Jurkat, Clone E6-1 (cell line): ENCODE measurements at regions not wholly inside any gene's neighbourhood (a gene's known extent, or its start where the extent isn't known, plus 50 kb on each side); places are given as distances from the start of the nearest gene placed in this dataset.
"Not testable (repeated sequence)": the region's sequence is repeated elsewhere in the genome, so short reads cannot be mapped to it uniquely, and the experiment has no call there.

ENCODE experiments used
- DNase-seq: peaks from one replicate; pipeline ENCODE4 v3.0.0-alpha.2; 2011; ENCODE audit warnings: low read depth, low spot score
- H3K4me3 ChIP-seq: 2 replicates; pipeline ENCODE4 v1.5.1; 2011; ENCODE audit warnings: mild to moderate bottlenecking, low read length, control low read depth, moderate library complexity

DNA sequence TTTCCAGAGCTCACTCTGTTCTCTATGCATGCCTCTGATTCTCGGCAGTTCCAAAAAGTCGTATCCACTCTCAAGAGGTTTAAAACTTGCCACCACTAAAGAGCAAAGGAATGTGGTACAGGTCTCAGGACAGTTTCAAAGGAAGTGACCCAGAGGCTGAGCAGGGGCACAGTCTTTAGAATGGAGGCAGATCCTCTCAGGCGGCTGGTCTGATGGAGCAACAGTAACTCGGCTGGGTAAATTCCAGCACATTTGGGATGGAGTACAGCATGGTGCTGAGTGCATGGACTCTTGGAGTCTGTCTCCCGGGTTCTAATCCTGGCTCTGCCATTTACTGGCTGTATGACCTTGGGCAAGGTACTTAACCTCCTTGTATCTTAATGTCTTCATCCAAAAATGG is 88.1 kb upstream of the BACH2 start:
- no peak for DNase-seq
- no peak overlapping the region for H3K4me3 ChIP-seq

DNA sequence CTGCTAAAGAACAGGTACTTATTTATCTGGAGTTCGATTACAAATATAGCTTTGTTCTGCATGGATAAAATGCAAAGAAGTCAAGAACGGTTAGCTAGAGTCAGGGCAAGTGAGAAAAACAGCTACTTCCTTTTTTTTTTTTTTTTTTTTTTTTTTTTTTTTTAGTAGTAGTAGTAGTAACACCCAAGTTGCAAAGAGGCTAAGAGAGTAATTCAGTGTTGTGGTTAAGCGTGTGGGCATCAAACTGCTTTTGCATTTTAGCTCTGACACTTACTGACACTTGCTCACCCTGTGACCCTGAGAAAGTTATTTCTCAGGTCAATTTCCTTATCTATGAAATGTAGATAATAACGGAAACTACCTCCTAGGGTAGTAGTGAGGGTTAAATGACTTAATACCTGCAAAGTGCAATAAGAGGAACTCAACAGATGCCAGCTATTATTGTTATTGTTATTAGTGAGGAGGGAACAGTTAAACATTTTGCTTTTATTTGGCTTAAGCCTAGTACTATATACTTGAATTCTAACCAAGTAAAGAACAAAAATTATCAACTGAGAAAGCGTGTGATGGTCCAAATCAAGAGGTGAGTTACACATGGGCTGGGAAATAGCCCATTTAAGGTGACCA is 86.7 kb upstream of the BACH2 start:
- DNase-seq, result peak; percentile 50
- no peak overlapping the region for H3K4me3 ChIP-seq

DNA sequence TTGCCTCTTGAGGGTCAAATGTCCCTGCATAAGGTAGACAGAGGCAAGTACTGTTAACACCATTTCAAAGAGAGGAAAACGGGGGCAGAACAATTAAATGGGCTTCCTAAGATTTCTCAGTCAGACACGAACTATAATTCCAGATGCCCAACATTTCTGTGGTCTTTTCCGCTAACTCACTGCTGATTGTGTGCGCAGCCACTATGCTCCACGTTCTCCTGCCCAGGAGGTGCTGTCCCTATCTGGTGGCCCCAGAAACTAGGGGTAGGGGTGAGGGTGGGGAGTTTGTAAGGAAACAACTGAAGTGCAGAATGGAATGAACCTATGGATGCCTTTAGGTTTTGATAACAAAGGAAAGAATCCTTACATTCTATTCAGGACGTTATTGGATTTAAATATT is 86.1 kb upstream of the BACH2 start:
- no peak for DNase-seq
- no peak overlapping the region for H3K4me3 ChIP-seq

DNA sequence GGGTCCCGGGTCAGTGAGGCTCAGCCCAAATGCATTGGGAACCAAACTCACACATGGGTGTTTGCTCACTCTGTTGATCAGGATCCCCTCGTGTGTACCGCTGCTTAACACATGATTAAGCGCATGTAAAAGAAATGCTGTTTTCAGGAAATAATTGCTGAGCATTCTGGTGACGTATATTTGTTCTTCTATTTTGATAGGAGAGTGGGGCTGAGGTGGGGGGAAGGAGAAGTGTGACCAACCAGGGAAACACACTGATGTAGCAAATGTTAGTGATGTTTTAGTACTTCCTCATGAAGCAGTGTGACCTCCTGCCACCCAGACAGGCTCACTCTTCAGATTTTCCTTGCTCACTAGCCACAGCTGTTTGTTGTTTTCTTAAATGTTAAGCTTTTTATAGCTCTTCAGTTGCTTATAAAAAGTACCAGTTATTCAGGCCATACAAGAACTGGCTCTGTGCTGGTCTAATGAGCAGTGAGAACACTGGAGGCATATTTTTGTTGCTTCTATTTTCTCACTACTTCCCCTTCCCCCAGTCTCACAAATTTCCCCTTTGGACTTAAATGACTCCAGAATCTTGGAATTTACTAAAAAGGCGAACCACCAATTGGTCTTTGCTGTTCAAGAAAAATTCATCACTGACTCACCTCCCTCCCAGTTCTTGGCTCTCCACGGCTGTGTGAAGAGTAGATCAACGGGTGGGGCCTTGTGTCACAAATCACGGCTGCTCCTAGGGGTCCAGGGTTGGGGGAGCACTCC is 79.2 kb upstream of the BACH2 start:
- no peak for DNase-seq

DNA sequence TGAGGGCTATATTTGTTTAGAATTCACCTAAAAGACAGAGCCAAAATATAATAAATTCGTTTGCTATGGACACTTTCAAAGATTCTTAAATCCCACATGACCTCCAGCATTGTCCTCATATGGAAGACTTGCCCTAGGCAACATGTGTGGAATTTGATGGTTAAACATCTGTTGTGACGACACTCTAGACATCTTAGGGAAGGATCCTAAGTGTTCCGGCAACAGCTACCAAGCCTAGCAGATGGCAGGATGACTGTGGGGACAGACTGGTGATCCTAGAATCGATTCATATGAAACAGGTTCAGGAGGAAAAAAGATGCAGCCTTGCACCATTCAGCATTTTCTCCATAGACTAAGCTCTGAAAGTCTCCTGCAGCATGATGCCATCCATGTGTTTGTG is 77.6 kb upstream of the BACH2 start:
- DNase-seq, result no peak
- H3K4me3 ChIP-seq, result no peak overlapping the region

More for the DNA sequence above, 79.2 kb upstream of the BACH2 start:
- no peak overlapping the region for H3K4me3 ChIP-seq

DNA sequence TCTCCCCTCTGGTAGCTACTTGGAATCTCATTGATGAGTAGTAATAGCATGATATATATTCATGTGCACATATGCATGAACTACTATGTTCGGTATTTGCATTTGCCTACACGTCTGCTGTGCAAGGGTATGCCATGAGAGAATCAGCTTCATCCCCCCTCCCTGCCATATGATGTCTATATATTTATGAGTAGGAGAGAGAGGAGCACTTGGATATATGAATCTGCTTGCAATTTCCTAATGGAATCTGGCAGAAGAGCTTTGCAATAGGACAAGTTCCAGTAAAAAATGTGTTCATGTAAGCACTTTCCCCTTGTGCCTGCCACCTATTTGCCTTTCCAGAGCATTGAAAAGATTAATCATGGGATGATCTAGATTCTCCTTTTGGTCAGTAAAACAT is 76.2 kb upstream of the BACH2 start:
- DNase-seq, result no peak
- no peak overlapping the region for H3K4me3 ChIP-seq

DNA sequence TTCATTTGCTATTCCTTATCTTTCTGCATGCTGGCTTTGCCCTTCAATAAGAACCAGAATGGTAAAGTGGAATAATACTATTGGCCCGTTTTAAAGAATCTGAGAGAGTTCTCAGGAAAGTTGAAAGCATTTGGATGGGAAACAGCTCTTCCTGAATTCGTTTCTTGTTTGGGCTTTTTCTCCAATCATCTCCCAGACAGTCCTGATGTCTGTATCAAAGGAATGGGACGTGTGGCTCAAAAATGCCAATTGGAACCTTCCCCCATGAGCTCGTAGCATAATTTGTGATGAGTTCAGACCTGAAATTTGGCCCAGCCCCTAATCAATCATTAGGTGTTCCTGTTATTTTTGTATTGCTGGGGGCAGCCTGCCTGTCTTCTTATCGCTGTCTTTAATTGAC is 75.8 kb upstream of the BACH2 start:
- no peak overlapping the region for H3K4me3 ChIP-seq
- no peak for DNase-seq

DNA sequence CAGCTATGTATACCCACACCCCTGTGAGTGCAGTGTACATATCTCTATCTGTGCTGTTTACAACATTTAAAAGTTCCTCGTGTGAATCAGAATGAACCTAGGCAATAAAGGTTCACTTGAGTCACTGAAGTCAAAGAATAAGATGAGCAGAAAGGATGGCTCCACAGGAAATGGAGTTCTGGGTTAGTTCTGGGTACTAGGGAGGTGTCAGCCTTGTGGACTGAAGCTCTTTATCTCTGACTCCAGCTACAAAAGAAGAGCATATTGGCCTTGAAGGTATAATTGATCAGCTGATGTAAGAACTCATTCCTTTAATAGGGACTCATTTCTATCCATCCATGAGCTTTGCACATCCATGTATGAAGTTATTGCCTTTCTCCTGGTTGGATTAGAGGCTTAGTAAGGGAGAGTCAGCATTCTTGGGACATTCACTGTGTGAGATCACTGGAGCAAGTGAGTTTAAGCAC is 73.9 kb upstream of the BACH2 start:
- DNase-seq, result no peak
- no peak overlapping the region for H3K4me3 ChIP-seq

DNA sequence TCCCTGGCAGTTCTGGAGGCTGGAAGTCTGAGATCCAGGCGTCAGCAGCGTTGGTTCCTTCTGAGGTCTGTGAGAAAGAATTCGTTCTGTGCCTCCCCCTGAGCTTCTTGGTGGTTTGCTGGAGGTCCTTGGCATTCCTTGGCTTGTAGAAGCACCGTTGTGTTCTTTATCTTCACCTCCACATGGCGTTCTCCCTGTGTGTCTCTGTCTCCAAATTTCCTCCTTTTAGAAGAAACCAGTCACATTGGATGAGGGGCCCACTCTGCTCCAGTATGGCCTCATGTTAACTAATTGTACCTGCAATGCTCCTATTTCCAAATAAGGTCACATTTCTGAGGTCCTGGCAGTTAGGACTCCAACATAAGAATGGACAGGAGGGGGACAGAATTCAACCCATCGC is 73.0 kb upstream of the BACH2 start:
- no peak overlapping the region for H3K4me3 ChIP-seq

DNA sequence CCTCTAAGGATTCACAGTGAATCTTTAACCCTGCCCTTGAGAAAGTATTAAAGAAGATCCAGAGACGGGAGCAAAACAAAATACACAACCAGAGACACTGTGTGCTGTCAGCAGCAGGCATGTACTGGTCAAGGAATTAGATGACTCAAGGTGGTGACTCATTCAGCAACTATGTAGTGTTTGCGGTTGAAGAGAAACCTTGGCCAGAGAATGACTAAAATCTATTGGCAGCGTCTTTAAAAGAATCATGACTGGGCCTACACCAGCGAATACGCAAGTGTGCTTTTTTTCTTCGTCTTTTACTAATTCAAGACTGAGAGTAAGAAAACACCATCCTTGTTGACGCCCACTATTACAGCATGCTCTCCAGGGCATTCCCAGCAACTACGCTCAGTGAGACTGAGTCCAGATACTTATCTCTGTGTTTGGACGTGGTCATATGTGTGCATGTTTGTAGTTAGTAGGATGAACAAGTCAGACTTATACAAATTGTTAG is 72.4 kb upstream of the BACH2 start:
- DNase-seq, result no peak
- H3K4me3 ChIP-seq, result no peak overlapping the region

More for the DNA sequence above, 73.0 kb upstream of the BACH2 start:
- no peak for DNase-seq

DNA sequence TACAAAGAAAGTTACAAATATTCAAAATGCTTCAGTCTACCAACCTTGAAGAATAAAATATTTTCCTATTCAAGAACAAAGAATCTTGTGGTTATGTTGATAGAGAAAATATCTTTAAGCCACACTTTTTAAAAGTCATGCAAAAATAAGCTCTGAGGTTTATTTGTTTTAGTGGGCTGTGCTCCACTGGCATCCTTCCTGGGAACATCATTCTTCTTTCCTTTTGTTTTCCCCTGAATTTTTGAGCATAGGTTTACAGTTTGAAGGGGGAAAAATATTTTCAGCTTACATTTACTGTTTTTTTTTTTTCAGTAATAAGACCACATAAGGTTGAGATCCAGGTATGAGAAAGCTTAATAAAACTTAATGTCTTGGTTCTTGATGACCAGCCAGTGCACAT is 72.0 kb upstream of the BACH2 start:
- no peak overlapping the region for H3K4me3 ChIP-seq
- DNase-seq, result no peak

DNA sequence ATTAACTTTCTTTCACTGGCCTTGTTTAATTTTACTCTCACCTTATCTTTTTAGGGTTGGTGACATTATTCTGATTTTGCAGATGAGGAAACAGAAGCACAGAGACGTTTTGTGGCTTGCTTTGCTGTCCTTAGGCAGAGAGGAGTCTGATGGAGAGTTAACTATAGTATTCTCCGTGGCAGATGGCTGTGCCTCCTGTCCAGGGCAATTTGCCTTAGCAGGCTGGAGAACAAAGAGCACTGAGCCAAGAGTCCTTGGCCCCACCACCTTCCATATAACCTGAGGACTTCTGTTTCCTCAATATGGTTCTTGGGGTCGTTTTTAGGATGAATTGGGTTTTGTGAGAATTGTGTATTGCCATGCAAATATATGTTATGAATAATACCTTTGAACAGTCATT is 71.4 kb upstream of the BACH2 start:
- DNase-seq, result no peak
- no peak overlapping the region for H3K4me3 ChIP-seq

DNA sequence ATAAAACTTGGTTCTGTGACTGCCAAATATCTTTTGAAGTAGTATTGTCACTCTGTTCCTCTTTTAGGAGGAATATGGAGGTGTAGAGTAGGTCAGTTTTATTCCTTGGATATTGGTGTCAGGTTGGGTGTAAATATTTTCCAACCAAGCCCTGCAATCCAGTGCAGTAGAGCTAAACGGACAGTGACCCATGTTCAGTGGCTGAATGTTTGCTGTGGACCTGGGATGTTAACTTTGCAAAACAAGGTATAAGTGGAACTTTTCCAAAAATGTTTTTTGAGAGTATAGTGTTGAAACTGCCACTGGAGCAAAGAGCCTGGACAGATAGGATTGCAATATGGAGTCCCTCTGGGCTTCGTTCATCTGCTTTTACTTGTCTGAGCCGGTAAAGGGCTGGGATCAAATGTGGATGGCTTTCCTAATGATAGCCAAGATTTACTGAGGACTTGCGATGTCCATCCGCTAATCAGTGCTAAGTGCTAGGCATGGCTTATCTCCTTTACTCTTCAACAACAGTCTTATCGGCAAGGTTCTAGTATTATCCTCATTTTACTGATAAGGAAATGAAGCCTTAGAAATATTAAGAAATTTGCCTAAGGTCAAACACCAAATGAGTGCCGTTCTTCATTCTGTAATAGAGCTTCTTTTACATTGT is 69.0 kb upstream of the BACH2 start:
- no peak overlapping the region for H3K4me3 ChIP-seq
- DNase-seq, result no peak

DNA sequence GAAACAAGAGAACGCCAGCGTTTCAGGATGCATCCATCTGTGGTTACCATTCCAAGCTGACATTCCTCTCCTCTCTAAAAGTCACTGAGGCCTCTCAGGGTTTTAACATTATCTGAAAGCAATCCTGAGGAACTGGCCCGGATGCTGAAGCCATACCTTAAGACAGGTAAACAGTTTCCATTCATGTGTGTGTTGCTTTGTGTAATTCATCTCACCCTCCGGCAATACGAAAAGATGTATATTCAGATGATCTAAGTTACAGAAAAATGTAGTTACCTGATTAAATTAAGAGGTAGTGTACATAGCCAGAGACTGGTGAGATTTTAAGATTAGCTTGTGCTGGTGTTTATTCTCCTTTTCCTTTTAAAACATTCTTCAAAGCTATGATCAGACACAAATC is 68.4 kb upstream of the BACH2 start:
- no peak overlapping the region for H3K4me3 ChIP-seq
- no peak for DNase-seq

DNA sequence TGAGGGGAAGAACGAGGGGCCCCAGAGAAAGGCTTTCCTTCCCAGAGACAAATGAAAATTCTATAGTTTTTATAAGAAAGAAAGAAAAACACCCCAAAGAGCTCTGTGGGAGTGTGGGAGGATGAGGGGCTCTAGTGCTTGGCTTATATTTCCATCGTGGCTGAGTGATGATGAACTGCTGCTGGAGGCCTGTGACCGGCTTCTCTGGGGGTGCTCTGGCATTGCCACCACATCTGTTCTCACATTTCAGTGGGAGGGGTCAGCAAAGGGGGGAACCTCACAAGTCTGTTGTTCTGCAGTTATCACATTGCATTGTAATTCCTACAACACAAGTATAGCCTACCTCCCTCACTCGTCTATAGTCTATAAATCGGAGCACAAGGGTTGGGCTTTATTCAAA is 67.6 kb upstream of the BACH2 start:
- DNase-seq, result no peak
- H3K4me3 ChIP-seq, result no peak overlapping the region

DNA sequence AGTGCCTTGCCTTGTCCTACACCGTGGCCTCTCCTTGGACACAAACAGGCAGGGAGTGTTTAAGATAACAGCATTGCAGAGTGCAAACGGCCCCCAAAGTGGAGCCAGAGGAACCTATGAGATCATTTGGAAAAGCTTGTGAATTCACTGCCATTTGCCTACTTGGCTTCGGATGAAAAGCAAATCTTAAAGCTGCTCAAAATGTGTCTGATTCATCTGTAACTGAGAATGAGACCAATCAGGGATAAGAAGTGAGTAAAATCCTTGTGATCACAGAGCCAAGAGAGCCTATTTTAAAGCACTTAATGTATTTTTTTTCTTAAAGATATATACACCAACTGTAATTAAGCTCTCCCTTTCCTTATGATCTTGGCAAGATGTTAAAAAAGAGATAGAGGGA is 65.7 kb upstream of the BACH2 start:
- DNase-seq, result no peak
- no peak overlapping the region for H3K4me3 ChIP-seq

DNA sequence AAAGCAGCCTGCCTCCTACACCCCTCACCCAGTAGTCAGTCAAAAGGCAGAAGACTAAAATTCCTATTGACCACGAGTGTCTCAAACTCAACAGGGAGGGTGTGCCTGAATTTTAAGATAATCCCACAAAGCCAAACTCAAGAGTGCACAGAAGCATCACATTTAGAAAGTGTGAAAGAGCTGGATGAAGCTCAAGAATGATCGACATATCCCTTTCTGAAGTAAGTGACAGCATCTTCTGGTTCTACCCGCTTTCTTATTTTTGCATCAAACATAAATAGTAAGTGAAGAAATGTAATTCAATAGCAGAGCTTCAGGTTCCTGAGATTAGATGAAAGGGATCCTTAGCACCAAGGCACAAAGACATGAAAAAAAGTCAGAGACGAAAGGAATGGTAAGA is 64.5 kb upstream of the BACH2 start:
- no peak for DNase-seq
- no peak overlapping the region for H3K4me3 ChIP-seq

DNA sequence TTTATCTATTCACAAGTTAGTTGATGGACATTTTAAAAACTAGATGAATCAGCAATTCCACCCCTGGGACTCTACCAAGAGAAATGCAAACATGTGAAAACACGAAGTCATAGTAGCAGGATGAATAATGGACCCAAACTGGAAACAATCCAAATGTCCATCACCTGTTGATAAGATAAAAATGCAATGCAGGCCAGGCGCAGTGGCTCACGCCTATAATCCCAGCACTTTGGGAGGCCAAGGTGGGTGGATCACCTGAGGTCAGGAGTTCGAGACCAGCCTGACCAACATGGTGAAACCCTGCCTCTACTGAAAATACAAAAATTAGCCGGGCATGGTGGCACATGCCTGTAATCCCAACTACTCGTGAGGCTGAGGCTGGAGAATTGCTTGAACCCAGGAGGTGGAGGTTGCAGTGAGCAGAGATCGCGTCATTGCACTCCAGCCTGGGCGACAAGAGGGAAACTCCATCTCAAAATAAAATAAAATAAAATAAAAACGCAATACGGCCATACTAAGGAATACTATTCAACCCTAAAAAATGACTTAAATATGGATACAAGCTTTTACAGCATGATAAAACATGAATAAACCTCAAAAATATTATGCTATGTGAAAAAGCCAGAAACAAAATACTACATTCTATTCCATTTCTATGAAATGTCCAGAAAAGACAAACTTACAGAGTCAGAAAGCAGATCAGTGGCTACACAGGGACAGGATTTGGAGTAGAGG is 61.6 kb upstream of the BACH2 start:
- H3K4me3 ChIP-seq, DNase-seq: not testable (repeated sequence)

DNA sequence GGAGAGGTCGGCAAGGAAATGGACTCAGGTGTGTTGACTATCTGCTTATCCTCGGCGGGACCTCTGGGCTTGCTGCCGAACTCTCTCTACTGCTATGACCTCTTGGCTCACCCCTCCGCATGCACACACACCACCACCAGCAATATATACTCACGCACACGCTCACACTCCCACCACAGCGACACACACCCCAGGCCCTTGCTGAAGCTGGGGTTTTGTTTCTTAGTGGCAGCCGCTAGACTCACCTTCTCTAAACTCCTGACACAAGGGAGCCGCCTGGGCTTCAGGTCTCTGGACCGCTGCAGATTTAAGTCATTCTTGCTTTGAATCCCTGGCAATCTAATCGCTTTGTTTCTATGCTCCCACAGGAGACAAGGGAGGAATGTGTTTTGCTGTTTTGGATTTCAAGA is 59.4 kb upstream of the BACH2 start:
- H3K4me3 ChIP-seq, result no peak overlapping the region
- no peak for DNase-seq

DNA sequence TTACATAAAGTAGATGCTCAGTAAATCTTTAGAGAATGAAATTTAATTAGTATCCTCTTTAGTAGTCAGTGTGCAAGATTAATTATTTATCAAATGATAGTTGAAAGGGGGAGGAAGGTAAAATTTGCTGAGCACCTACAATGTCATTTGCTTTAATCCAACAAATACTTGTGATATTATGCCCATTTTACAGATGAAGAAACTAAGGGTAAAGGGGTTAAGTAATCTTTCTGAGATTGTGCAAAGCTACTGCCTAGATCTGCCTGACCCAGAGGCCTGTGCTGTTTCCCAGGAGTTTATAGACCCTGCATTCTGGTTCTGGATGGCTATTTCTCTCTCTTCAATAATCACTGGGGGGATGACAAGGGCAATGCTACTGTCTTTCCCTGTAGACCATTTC is 58.3 kb upstream of the BACH2 start:
- no peak for DNase-seq
- no peak overlapping the region for H3K4me3 ChIP-seq
